ENCODE measurements at regions not wholly inside any gene's neighbourhood (a gene's known extent, or its start where the extent isn't known, plus 50 kb on each side); places are given as distances from the start of the nearest gene placed in this dataset.

DNA sequence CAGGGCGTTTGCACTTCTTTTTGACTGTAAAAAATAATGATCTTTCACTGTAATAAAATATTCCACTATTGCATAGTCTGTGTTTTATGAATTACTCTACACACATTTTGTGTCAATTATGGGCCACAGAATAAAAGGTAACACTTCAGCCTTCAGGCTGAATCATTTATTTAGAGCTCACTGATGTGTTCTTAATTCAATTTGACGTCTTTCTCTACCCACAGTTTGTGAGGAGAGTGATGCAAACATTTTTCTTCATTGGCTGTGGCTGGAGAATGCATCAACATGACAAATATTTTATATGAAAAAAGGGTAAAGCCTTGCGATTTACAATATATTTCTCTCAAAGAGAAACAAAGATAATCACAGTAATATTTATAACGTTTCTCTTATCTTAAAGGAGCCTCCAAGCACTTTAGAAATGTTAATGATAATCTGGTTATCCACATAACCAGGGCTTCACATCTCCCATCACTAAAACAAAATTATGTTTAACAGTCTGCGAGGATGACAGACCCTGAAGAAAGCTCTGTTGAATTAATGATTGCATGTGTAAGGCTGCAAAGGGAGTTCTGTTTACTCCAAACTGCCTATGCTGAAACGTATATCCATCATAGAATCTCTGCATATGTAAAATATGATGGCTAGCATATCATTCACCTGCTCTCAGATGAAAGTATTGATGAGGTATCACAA is 951.3 kb downstream of the ZPLD1 start:
- no peak for DNase-seq

DNA sequence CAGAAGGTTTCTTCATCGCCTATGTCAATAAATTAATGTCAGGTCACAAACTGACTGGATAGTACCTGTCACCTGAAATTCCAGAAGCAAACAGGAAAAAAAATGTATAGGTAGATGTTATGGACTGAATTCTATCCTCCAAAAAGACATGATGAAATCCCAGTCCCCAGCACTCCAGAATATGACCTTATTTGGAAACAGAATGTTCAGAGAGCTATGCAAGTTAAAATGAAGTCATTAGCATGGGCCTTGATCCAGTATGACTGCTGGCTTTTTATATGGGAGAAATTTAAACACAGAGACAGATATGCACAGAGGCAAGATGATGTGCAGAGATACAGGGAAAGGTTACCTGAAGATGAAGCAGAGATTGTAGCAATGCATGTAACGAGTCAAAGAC is 953.4 kb downstream of the ZPLD1 start:
- DNase-seq, result no peak

- no peak for DNase-seq
These were observed 954.5 kb downstream of the ZPLD1 start for GRCh38 chr3:103389356-103389755.

- no peak for DNase-seq
These were observed 958.8 kb downstream of the ZPLD1 start for GRCh38 chr3:103393395-103394186.

DNA sequence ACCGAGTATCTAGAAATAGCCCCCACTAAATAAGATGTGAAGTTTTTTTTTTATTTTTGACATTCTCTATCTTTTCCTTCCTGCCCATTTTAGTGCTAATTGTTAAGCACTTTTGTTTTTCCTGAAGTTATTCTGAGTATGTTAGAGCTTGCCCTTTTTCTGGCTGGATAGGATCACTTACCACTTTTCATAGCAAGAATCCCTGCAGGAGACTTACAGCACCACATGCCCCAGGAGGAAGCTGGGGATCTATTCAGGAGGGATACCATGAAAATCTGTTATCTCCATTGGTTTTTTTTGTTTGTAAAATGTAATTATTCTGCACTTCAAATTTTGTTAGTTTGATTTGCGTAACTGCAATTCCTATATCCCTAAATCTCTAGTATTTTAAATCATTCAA is 968.4 kb downstream of the ZPLD1 start:
- DNase-seq, result no peak

GRCh38 chr3:103406320-103406850 is 971.6 kb downstream of the ZPLD1 start:
- no peak for DNase-seq

- DNase-seq, result no peak
These were observed 975.4 kb downstream of the ZPLD1 start for GRCh38 chr3:103410231-103410630.

DNA sequence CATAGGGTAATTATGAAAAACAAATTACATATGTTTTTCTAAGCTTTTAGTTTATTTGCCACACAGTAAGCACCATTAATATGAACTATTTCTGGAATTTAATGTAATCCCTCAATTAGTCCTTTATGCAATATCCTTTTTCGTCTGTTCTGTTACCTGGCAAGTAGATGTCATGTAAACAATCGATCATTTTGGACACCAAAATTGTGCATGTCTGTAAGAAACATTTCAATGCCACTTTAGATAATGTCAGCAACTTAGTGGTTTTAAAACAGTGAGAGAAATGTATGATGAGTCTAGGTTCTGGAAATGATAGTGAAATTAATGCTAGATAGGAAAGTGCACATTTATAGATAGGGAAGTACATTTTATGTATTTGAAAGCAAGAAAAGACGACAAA is 986.6 kb downstream of the ZPLD1 start:
- DNase-seq, result no peak

DNA sequence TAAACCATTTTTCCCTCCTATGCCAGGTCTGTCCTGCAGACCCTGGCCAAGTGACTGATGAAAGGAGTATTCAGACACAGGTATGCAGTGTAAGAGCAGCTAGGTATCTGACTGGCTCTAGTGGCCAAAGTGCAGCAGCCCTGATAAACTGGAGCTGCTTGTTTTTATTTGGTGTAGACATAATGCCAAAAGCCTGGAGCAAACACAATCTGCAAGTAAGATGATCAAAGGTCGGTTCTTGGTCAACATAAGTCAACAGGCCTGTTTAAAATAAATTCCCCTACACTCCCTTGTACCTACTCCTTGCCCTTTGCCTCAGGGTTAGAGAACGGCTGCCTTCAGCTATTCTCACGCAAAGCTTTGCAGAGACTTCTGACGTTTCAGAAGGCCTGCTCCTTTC is 1003.1 kb downstream of the ZPLD1 start:
- no peak for DNase-seq

DNA sequence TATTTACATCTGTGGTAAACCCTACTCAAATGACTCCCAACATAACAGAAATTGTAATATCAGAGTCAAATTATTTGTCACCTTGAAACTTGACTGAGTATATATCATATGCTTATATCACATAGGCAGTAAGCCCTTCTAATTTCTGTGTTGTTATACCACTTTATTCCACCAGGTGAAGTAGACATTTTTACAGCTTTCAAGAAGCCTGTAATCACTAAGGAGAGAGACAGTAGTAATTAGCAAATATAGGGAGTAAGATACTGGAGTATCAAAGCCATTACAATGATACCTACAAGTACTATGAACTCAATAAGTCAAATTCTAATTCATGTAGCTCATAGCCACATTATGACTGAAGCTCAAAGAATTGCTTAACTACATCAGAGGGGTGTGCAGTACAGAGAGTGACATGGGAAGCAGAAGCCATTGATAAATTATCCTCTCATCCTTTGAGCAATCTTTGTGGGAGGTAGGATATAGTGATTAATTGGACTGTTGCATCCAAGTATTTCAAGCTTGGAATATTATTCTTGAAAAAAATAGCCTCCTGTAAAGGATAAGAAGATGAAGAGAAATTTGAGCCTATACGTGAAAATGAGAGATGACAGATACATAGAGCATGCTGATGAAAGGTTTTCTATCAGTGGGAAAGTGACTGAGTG is 1005.9 kb downstream of the ZPLD1 start:
- DNase-seq, result no peak

- no peak for DNase-seq
These were observed 1012.3 kb downstream of the ZPLD1 start for GRCh38 chr3:103446953-103447629.

GRCh38 chr3:103453152-103453551 is 1018.3 kb downstream of the ZPLD1 start:
- no peak for DNase-seq

GRCh38 chr3:103459815-103460214 is 1025.0 kb downstream of the ZPLD1 start:
- no peak for DNase-seq

GRCh38 chr3:103470498-103470897 is 1035.7 kb downstream of the ZPLD1 start:
- DNase-seq, result no peak

DNA sequence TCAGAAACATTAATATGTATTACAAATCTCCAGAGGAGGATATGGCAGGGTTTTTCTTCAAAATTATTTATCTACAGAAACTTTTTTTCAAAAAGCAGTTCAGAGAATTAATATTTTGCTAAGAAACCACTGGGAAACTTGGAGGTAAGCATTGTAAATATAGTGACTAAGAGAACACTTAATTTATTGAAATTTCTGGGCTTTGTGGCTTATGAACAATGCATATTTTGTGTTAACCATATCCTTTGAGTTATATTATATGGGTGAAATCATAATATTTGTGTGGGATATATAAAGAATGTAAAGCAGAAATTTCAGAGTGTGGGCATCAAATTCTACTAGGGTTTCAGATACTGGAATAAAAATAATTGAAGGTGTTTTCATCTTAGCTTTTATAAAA is 1059.2 kb downstream of the ZPLD1 start:
- no peak for DNase-seq

GRCh38 chr3:103494512-103494911 is 1059.7 kb downstream of the ZPLD1 start:
- no peak for DNase-seq

DNA sequence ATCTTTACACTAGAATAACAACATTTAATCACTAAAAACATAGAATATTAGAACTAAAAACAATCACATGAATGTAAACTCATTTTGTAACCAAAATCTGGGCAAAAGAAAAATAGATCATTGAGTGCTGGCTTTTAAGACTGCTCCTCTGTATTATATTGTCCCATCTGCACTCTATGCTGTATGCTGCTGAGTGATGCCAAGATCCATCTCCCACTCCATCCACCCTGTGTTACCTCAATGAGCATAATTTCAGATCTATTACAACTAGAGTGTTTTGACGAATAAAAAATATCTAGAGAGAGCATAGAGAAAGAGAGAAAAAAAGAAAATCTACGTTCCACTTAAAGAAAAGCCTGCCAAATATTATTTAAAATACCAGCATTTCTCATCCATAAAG is 1060.4 kb downstream of the ZPLD1 start:
- DNase-seq, result no peak

GRCh38 chr3:103499132-103499900 is 1064.5 kb downstream of the ZPLD1 start:
- no peak for DNase-seq

DNA sequence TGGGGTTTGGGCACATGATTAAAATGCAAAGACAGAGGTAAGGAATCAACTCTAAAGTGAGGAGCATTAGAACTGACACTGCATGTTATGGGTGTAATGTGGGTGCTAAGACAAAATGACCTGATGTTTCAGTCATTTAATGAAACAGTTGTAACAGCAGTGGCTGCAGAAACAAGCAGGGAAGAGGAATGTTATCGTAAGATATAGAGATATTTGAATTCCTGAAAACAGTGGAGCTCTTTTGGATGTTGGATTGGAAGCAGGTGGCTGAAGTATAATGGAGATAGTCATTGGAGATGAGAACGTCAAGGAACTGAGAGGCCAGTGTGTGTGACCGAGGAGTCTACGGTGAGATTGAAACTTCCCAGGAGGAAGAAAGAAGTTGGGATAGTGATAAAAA is 1065.2 kb downstream of the ZPLD1 start:
- DNase-seq, result no peak

- no peak for DNase-seq
These were observed 1075.9 kb downstream of the ZPLD1 start for GRCh38 chr3:103510760-103511159.

DNA sequence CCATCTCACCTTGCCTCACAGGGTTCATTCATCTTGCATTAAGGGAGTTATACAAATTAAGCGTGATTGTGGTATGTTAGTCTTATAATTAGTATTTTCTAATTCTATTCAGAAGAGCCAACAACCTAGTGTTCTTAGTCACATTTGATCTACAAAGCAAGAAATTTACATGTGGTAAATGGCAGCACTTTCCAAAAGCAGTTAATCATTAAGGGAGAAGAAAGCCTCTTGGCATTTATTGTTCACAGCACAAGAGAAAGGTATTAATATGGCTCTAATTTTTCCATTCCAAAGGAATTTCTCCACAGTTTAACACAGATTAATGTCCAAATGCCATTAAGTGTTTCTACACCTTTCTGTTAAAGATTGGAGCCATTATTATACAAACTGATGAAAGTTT is 1077.1 kb downstream of the ZPLD1 start:
- DNase-seq, result no peak

DNA sequence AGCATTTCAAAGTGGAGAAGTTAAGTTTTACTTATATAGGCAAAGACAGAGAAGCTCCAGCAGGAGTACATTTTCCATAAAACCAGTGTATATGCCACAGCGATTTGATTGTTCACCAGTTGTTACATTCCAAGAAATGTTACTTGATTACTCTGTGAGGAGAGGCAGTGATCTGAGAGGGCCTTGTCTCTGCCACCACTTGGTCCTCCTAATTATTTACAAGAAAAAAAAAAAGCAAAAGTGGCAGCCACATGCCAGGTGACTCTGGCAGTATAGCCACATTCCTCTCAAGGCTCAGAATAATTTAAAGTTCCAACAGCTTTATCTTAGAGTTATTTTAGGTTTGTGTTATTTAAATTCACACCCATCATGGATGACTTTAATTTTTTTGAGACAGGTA is 1077.8 kb downstream of the ZPLD1 start:
- DNase-seq, result no peak

All from NCI-H187 treated with DMSO at 0.1 percent for 48 hours (cell line).